H1 (cell line): ENCODE measurements at regions not wholly inside any gene's neighbourhood (a gene's known extent, or its start where the extent isn't known, plus 50 kb on each side); places are given as distances from the start of the nearest gene placed in this dataset.

Source experiments
- CTCF ChIA-PET: fragments of 300-600 bp; sonication (Branson Sonifier 250); formaldehyde crosslinking; loops from one replicate; lab custom pipeline; 2021; ENCODE audit not compliant: partially characterized antibody; lab: Charles Lee
- POLR2A ChIA-PET: fragments of 300-600 bp; sonication (Branson Sonifier 250); formaldehyde crosslinking; loops from one replicate; lab custom pipeline; 2021; ENCODE audit warnings: inconsistent platforms; ENCODE audit not compliant: partially characterized antibody; lab: Charles Lee
- DNase-seq, 2 experiments: peaks; one replicate each; pipeline versions ENCODE4 v3.0.0 to v3.0.0-alpha.2; 2010 to 2022; ENCODE audit warnings: low spot score in 2 of 2, low read depth in 1 of 2, mixed read lengths in 1 of 2
- FAIRE-seq: peaks from 2 replicates; lab custom pipeline; 2011; peaks lifted over from hg19 to GRCh38; lab: Jason Lieb, UNC
- H2AFZ ChIP-seq: 2 replicates; pipeline ENCODE4 v1.8.1; 2012; ENCODE audit warnings: low read length, inconsistent platforms
- H2AK5ac ChIP-seq: 2 replicates; pipeline ENCODE4 v1.6.1; 2013; ENCODE audit warnings: low read depth, low read length
- H2BK120ac ChIP-seq: replicated peaks from 2 replicates; pipeline ENCODE3; 2013; ENCODE audit warnings: low read depth, low read length, inconsistent platforms
- H2BK12ac ChIP-seq: 2 replicates; pipeline ENCODE4 v1.6.1; 2013; ENCODE audit warnings: low read depth, low read length
- H2BK15ac ChIP-seq: 2 replicates; pipeline ENCODE4 v1.6.1; 2013; ENCODE audit warnings: low read length
- H2BK20ac ChIP-seq: 2 replicates; pipeline ENCODE4 v1.6.1; 2013; ENCODE audit warnings: low read length
- H2BK5ac ChIP-seq: 2 replicates; pipeline ENCODE4 v1.6.1; 2013; ENCODE audit warnings: low read depth, low read length
- H3K14ac ChIP-seq: 2 replicates; pipeline ENCODE4 v1.6.1; 2013; ENCODE audit warnings: inconsistent platforms; ENCODE audit not compliant: insufficient read length
- H3K18ac ChIP-seq: 2 replicates; pipeline ENCODE4 v1.6.1; 2013; ENCODE audit warnings: low read length; ENCODE audit errors: extremely low read depth
- H3K23ac ChIP-seq: 2 replicates; pipeline ENCODE4 v1.6.1; 2013; ENCODE audit warnings: inconsistent platforms; ENCODE audit not compliant: insufficient read length
- H3K23me2 ChIP-seq: 2 replicates; pipeline ENCODE4 v1.6.1; 2013; ENCODE audit warnings: low read depth, low read length
- H3K27ac ChIP-seq: 2 replicates; pipeline ENCODE4 v1.6.1; 2011; ENCODE audit warnings: low read depth, low read length, inconsistent platforms
- H3K27me3 ChIP-seq, 4 experiments: replicated peaks in 1 of 4; 1 replicate in 1 of 4; 2 replicates in 3 of 4; pipeline versions ENCODE4 v1.6.1 to v1.8.1; 2011 to 2013; ENCODE audit warnings: low read length in 3 of 4, mild to moderate bottlenecking in 3 of 4, inconsistent platforms in 2 of 4, mixed read lengths in 2 of 4, moderate library complexity in 1 of 4; ENCODE audit not compliant: control insufficient read depth in 3 of 4, insufficient read depth in 3 of 4; ENCODE audit errors: extremely low read depth in 1 of 4
- H3K36me3 ChIP-seq, 4 experiments: 2 replicates each; pipeline versions ENCODE4 v1.6.1 to v1.8.1; 2011 to 2013; ENCODE audit warnings: mild to moderate bottlenecking in 4 of 4, low read length in 3 of 4, moderate library complexity in 2 of 4, control low read depth in 1 of 4, inconsistent platforms in 1 of 4; ENCODE audit not compliant: insufficient read depth in 4 of 4, control insufficient read depth in 2 of 4
- H3K4ac ChIP-seq: replicated peaks from 2 replicates; pipeline ENCODE3; 2013; ENCODE audit warnings: low read length, low read depth, mixed read lengths, inconsistent platforms; ENCODE audit not compliant: insufficient read length
- H3K4me1 ChIP-seq, 4 experiments: replicated peaks in 1 of 4; 1 replicate in 1 of 4; 2 replicates in 3 of 4; pipeline versions ENCODE4 v1.6.1 to v1.8.1; 2011 to 2013; ENCODE audit warnings: low read length in 3 of 4, inconsistent platforms in 2 of 4, mixed read lengths in 1 of 4; ENCODE audit not compliant: insufficient read depth in 4 of 4, control insufficient read depth in 3 of 4
- H3K4me2 ChIP-seq, 2 experiments: 2 replicates each; pipeline versions ENCODE4 v1.6.1 to v1.8.1; 2011 to 2013; ENCODE audit warnings: low read depth in 2 of 2, low read length in 2 of 2, control low read depth in 1 of 2, inconsistent platforms in 1 of 2, mild to moderate bottlenecking in 1 of 2; ENCODE audit not compliant: insufficient read depth in 1 of 2
- H3K4me3 ChIP-seq, 4 experiments: fragments of 200-600, 300-600 bp in 1 of 4; sonication (generic), shearing (Covaris generic), sonication (Bioruptor Twin) in 1 of 4; 2 replicates each; pipeline versions ENCODE4 v1.5.1 to v1.8.1; 2011 to 2016; ENCODE audit warnings: low read length in 4 of 4, low read depth in 3 of 4, control low read depth in 2 of 4, inconsistent platforms in 2 of 4, mild to moderate bottlenecking in 2 of 4, mixed read lengths in 1 of 4, moderate library complexity in 1 of 4; ENCODE audit not compliant: insufficient read depth in 2 of 4; ENCODE audit errors: extremely low read depth in 1 of 4
- H3K56ac ChIP-seq: replicated peaks from 2 replicates; pipeline ENCODE3; 2013; ENCODE audit warnings: low read depth, mild to moderate bottlenecking, mixed read lengths, low read length, inconsistent platforms; ENCODE audit not compliant: insufficient read length
- H3K79me1 ChIP-seq: 2 replicates; pipeline ENCODE4 v1.6.1; 2013; ENCODE audit warnings: low read depth, low read length, control low read depth
- H3K79me2 ChIP-seq, 2 experiments: 2 replicates each; pipeline versions ENCODE4 v1.6.1 to v1.8.1; 2012 to 2013; ENCODE audit warnings: low read length in 2 of 2, mild to moderate bottlenecking in 2 of 2, inconsistent platforms in 1 of 2; ENCODE audit not compliant: insufficient read depth in 2 of 2, control insufficient read depth in 1 of 2
- H3K9ac ChIP-seq, 4 experiments: replicated peaks in 1 of 4; 1 replicate in 1 of 4; 2 replicates in 3 of 4; pipeline versions ENCODE4 v1.6.1 to v1.8.1; 2011 to 2013; ENCODE audit warnings: low read depth in 3 of 4, low read length in 3 of 4, control low read depth in 2 of 4, mild to moderate bottlenecking in 2 of 4, moderate library complexity in 2 of 4, inconsistent platforms in 1 of 4; ENCODE audit errors: extremely low read depth in 1 of 4
- H3K9me3 ChIP-seq, 2 experiments: 2 replicates each; pipeline versions ENCODE4 v1.6.1 to v1.8.1; 2012 to 2013; ENCODE audit warnings: mild to moderate bottlenecking in 2 of 2, moderate library complexity in 2 of 2, control low read depth in 1 of 2, inconsistent platforms in 1 of 2, low read depth in 1 of 2, low read length in 1 of 2, mixed read lengths in 1 of 2; ENCODE audit not compliant: insufficient read depth in 2 of 2
- H4K20me1 ChIP-seq, 2 experiments: replicated peaks in 1 of 2; 2 replicates each; pipeline versions ENCODE3 to v1.8.1; 2011 to 2013; ENCODE audit warnings: inconsistent platforms in 2 of 2, low read length in 2 of 2, mild to moderate bottlenecking in 1 of 2; ENCODE audit not compliant: insufficient read depth in 2 of 2, control insufficient read depth in 1 of 2
- H4K5ac ChIP-seq: 2 replicates; pipeline ENCODE4 v1.6.1; 2013; ENCODE audit warnings: low read length, low read depth, mixed read lengths, inconsistent platforms; ENCODE audit not compliant: insufficient read length
- H4K8ac ChIP-seq: 2 replicates; pipeline ENCODE4 v1.8.0; 2013; ENCODE audit warnings: mild to moderate bottlenecking, moderate library complexity, low read length, inconsistent platforms; ENCODE audit not compliant: insufficient read depth; ENCODE audit errors: extremely low read depth
- H4K91ac ChIP-seq: replicated peaks from 2 replicates; pipeline ENCODE3; 2013; ENCODE audit warnings: low read length, mixed read lengths, inconsistent platforms; ENCODE audit not compliant: insufficient read length
- GABPA ChIP-seq: IDR thresholded peaks from 2 replicates; pipeline ENCODE4 v1.6.1; 2011; ENCODE audit warnings: mild to moderate bottlenecking, low read length, moderate library complexity, borderline replicate concordance; ENCODE audit not compliant: insufficient read depth
- HDAC2 ChIP-seq, 2 experiments: fragments of 300-600 bp in 1 of 2; sonication (generic) in 1 of 2; IDR thresholded peaks; 2 replicates each; pipeline ENCODE4 v1.6.1; 2011 to 2012; ENCODE audit warnings: low read depth in 2 of 2, low read length in 2 of 2, mild to moderate bottlenecking in 2 of 2, moderate library complexity in 2 of 2, borderline replicate concordance in 1 of 2, inconsistent platforms in 1 of 2
- HDAC6 ChIP-seq: IDR thresholded peaks from one replicate; pipeline ENCODE4 v1.7.1; 2012; ENCODE audit warnings: low read depth, mild to moderate bottlenecking, inconsistent platforms, low read length, moderate library complexity
- KDM4A ChIP-seq: IDR thresholded peaks from one replicate; pipeline ENCODE4 v1.7.1; 2012; ENCODE audit warnings: low read depth, mild to moderate bottlenecking, moderate library complexity, low read length, inconsistent platforms; ENCODE audit not compliant: severe bottlenecking
- RAD21 ChIP-seq, 2 experiments: IDR thresholded peaks in 1 of 2; conservative IDR thresholded peaks in 1 of 2; 2 replicates each; pipeline ENCODE4 v1.6.1; 2011; ENCODE audit warnings: low read depth in 2 of 2, low read length in 2 of 2, improper control_type of control experiment in 1 of 2, inconsistent platforms in 1 of 2, mild to moderate bottlenecking in 1 of 2, moderate library complexity in 1 of 2
- RBBP5 ChIP-seq: IDR thresholded peaks from 2 replicates; pipeline ENCODE4 v1.7.1; 2012; ENCODE audit warnings: low read depth, mild to moderate bottlenecking, inconsistent platforms, low read length, moderate library complexity, borderline replicate concordance
- RNF2 ChIP-seq: fragments of 200-900, 300-1000 bp; sonication (generic); IDR thresholded peaks from 2 replicates; pipeline ENCODE4 v1.7.1; 2016; ENCODE audit warnings: borderline replicate concordance, low read depth, mild to moderate bottlenecking, antibody characterized with exemption, low read length; ENCODE audit not compliant: poor library complexity, severe bottlenecking; ENCODE audit errors: missing control alignments
- SIRT6 ChIP-seq: IDR thresholded peaks from one replicate; pipeline ENCODE4 v1.7.1; 2012; ENCODE audit warnings: low read length, inconsistent platforms
- SP2 ChIP-seq: IDR thresholded peaks from 2 replicates; pipeline ENCODE4 v1.6.1; 2012; ENCODE audit warnings: mild to moderate bottlenecking, low read length, inconsistent platforms
- SUZ12 ChIP-seq: fragments of 200-600 bp; sonication (generic); IDR thresholded peaks from 2 replicates; pipeline ENCODE4 v1.6.1; 2012; ENCODE audit warnings: mild to moderate bottlenecking, inconsistent platforms, low read length, moderate library complexity, mixed read lengths
- TCF12 ChIP-seq: IDR thresholded peaks from 2 replicates; pipeline ENCODE4 v1.6.1; 2011; ENCODE audit warnings: low read depth, mild to moderate bottlenecking, low read length
- TEAD4 ChIP-seq: IDR thresholded peaks from 2 replicates; pipeline ENCODE4 v1.6.1; 2012; ENCODE audit warnings: low read depth, low read length, inconsistent platforms, mixed read lengths
- WGBS, 2 experiments: shearing (Covaris generic) in 1 of 2; methylation state at CpG; one replicate each; pipeline versions ENCODE4 v1.1.6 to v1.1.7; 2013 to 2015; ENCODE audit warnings: low lambda C conversion rate in 2 of 2, mixed read lengths in 2 of 2, inconsistent platforms in 1 of 2, low coverage in 1 of 2, missing lambda C conversion rate in 1 of 2; ENCODE audit not compliant: insufficient replicate concordance in 2 of 2, insufficient coverage in 1 of 2, insufficient read length in 1 of 2; ENCODE audit errors: extremely low coverage in 1 of 2, missing lambda C conversion rate in 1 of 2; 5-methylcytosine and 5-hydroxymethylcytosine counted together

DNA sequence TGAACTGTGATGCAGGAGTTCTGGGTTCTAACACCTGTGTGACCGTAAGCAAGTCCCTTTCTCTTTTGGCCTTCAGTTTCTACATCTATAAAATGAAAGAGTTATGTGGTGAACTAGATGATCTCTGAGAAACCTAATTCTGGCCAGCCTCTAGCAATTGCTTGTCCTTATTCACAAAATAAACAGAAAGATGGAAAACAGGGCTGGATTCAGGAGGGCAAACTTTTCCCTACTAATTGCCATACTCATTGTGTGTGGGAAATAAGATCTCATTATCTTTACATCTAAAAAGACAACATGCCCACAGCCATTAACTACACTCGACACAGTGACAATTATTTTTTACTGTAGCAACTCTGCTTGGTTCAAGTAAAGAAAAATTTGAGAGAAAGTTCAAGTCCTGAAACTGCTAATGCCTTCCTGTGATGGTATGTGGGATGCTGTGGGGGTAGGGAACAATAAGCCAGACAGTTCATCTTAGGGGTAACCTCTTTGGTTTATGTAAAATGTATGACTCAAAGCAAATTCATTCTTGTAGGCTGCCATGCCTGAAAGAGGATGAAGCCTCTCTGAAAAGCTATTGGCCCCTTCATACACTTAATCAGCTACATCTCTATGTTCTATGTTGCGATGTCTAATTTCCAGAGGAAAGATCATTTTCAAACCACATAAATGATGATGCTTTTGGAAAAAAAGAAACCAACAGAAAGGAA is 177.6 kb upstream of the BCL6 start:
- no peaks in the 10 kb centered on the region; a peak in 1 of 8 replicates for H3K36me3 ChIP-seq
- H3K14ac ChIP-seq = no peak overlapping the region
- no peak overlapping the region for H3K4me2 ChIP-seq
- no peak overlapping the region for H3K4ac ChIP-seq
- H4K91ac ChIP-seq = no peak overlapping the region
- H3K4me3 ChIP-seq = no peak overlapping the region
- no peak overlapping the region for H3K18ac ChIP-seq
- no peak overlapping the region for H3K56ac ChIP-seq
- no peaks in the 10 kb centered on the region; a peak in 1 of 7 replicates for H3K27me3 ChIP-seq
- H3K23ac ChIP-seq = no peak overlapping the region
- H2BK20ac ChIP-seq = no peak overlapping the region
- H3K27ac ChIP-seq = no peak overlapping the region
- no peak overlapping the region for H4K5ac ChIP-seq
- CTCF ChIA-PET = no interaction called here
- H2BK15ac ChIP-seq = no peak overlapping the region
- 84% methylated on average over 3 of the region's 3 CpGs; no CpG with 5 or more reads in 1 of the 2 experiments for WGBS, 2 experiments
- no peaks in the 10 kb centered on the region for H3K23me2 ChIP-seq
- H3K79me1 ChIP-seq = no peaks in the 10 kb centered on the region
- no peak overlapping the region for H3K9ac ChIP-seq
- H3K79me2 ChIP-seq = no peaks in the 10 kb centered on the region
- no peaks in the 10 kb centered on the region for H4K20me1 ChIP-seq
- no peak overlapping the region for H2AK5ac ChIP-seq
- H2BK5ac ChIP-seq = no peak overlapping the region
- H2BK120ac ChIP-seq = no peak overlapping the region
- DNase-seq = no peak
- H2AFZ ChIP-seq = no peak overlapping the region
- H3K4me1 ChIP-seq = peaks cover 0 to 7% (median 4%) of the 10 kb centered on the region in 4 experiments; a peak in 6 of 7 replicates
- H3K9me3 ChIP-seq = peaks cover 7 to 11% of the 10 kb centered on the region in 2 experiments; a peak in 2 of 4 replicates
- no peak for FAIRE-seq
- no peak overlapping the region for H4K8ac ChIP-seq
- POLR2A ChIA-PET = no interaction called here
- H2BK12ac ChIP-seq = no peak overlapping the region
- no peak for TF ChIP-seq RBBP5
- no peak for TF ChIP-seq KDM4A
- no peak for TF ChIP-seq SP2
- TF ChIP-seq RAD21 (IDR thresholded peaks at IDR 0.05 in 1 of 2, conservative IDR thresholded peaks at IDR 0.05 in 1 of 2; ENCODE audit: low read depth in 2 of 2, low read length in 2 of 2) = no peak
- no peak for TF ChIP-seq HDAC6
- no peak for TF ChIP-seq RNF2
- no peak for TF ChIP-seq TEAD4
- TF ChIP-seq SUZ12 = no peak
- no peak for TF ChIP-seq SIRT6
- no peak for TF ChIP-seq HDAC2 (IDR thresholded peaks at IDR 0.05; ENCODE audit: borderline replicate concordance in 1 of 2, low read depth in 2 of 2, low read length in 2 of 2)
- no peak for TF ChIP-seq TCF12
- no peak for TF ChIP-seq GABPA
